Left ventricle myocardium inferior (tissue), 1 donor: ENCODE measurements at regions not wholly inside any gene's neighbourhood (a gene's known extent, or its start where the extent isn't known, plus 50 kb on each side); places are given as distances from the start of the nearest gene placed in this dataset.

ENCODE experiments used
- DNase-seq: peaks from one replicate; pipeline ENCODE4 v3.0.0-alpha.2; 2020
- H3K27ac ChIP-seq: fragments of 200-600 bp; replicated peaks from 2 replicates; pipeline ENCODE4 v1.8.0; 2021
- H3K27me3 ChIP-seq: fragments of 200-600 bp; 2 replicates; pipeline ENCODE4 v1.8.0; 2021; ENCODE audit warnings: low read depth
- H3K36me3 ChIP-seq: fragments of 200-600 bp; 2 replicates; pipeline ENCODE4 v1.8.0; 2021
- H3K4me1 ChIP-seq: fragments of 200-600 bp; 2 replicates; pipeline ENCODE4 v1.8.0; 2021
- H3K4me3 ChIP-seq: fragments of 200-600 bp; 2 replicates; pipeline ENCODE4 v1.8.0; 2021; ENCODE audit warnings: mild to moderate bottlenecking, moderate library complexity
- H3K9me3 ChIP-seq: fragments of 200-600 bp; replicated peaks from 2 replicates; pipeline ENCODE4 v1.8.0; 2021
- CTCF ChIP-seq: fragments of 200-600 bp; IDR thresholded peaks from 2 replicates; pipeline ENCODE4 v1.8.0; 2021; ENCODE audit warnings: antibody characterized with exemption, mild to moderate bottlenecking, borderline replicate concordance
- intact Hi-C: fragments of 100-400 bp; cut with micrococcal nuclease; formaldehyde crosslinking; loops from one replicate; pipeline ENCODE4 v1.11.0; 2022
- donor health status: DM: no; HTN: yes; CAD: no; lungs with severe emphysema.

- no peak overlapping the region for H3K27ac ChIP-seq
- DNase-seq = no peak
- TF ChIP-seq CTCF = no peak
Observed at GRCh38 chr13:84658491-84659358, 776.5 kb upstream of the SLITRK1 start.

GRCh38 chr13:84655677-84656076 is 773.4 kb upstream of the SLITRK1 start:
- Histone ChIP-seq H3K9me3 (no peaks in the 10 kb centered on the region), H3K4me1 (peaks cover 24% of the 10 kb centered on the region), H3K4me3 (no peak overlapping the region), H3K27ac (no peak overlapping the region), H3K36me3 (no peaks in the 10 kb centered on the region), H3K27me3 (no peaks in the 10 kb centered on the region)
- no peak for TF ChIP-seq CTCF
- intact Hi-C loops = no loop called here
- no peak for DNase-seq

More at GRCh38 chr13:84658491-84659358, 776.5 kb upstream of the SLITRK1 start:
- Histone ChIP-seq H3K36me3 (no peaks in the 10 kb centered on the region), H3K4me1 (peaks cover under 1% of the 10 kb centered on the region), H3K4me3 (no peak overlapping the region), H3K27me3 (no peaks in the 10 kb centered on the region), H3K9me3 (no peaks in the 10 kb centered on the region)
- intact Hi-C loops = no loop called here

GRCh38 chr13:84654654-84655275 is 772.5 kb upstream of the SLITRK1 start:
- TF ChIP-seq CTCF = no peak
- peak overlapping the region; percentile 87 for H3K27ac ChIP-seq

GRCh38 chr13:84653915-84654534 is 771.8 kb upstream of the SLITRK1 start:
- Histone ChIP-seq H3K27ac (peak overlapping the region; percentile 87), H3K36me3 (no peaks in the 10 kb centered on the region), H3K4me1 (peaks cover 38% of the 10 kb centered on the region), H3K4me3 (no peak overlapping the region), H3K9me3 (no peaks in the 10 kb centered on the region), H3K27me3 (no peaks in the 10 kb centered on the region)
- TF ChIP-seq CTCF = no peak
- DNase-seq = peak; percentile 66
- intact Hi-C loops = no loop called here

More at GRCh38 chr13:84654654-84655275, 772.5 kb upstream of the SLITRK1 start:
- Histone ChIP-seq H3K4me1 (peaks cover 30% of the 10 kb centered on the region), H3K27me3 (no peaks in the 10 kb centered on the region), H3K9me3 (no peaks in the 10 kb centered on the region), H3K36me3 (no peaks in the 10 kb centered on the region), H3K4me3 (no peak overlapping the region)
- intact Hi-C loops = no loop called here
- no peak for DNase-seq

GRCh38 chr13:84651705-84652104 is 769.4 kb upstream of the SLITRK1 start:
- no peaks in the 10 kb centered on the region for H3K9me3 ChIP-seq
- intact Hi-C loops = no loop called here
- DNase-seq = no peak
- H3K36me3 ChIP-seq = no peaks in the 10 kb centered on the region
- H3K4me1 ChIP-seq = peaks cover 49% of the 10 kb centered on the region
- H3K27ac ChIP-seq = peak overlapping the region; percentile 75
- H3K4me3 ChIP-seq = no peak overlapping the region
- no peak for TF ChIP-seq CTCF
- H3K27me3 ChIP-seq = no peaks in the 10 kb centered on the region
